HCT116 (cell line): ENCODE measurements at regions not wholly inside any gene's neighbourhood (a gene's known extent, or its start where the extent isn't known, plus 50 kb on each side); places are given as distances from the start of the nearest gene placed in this dataset.

Experiments
- ATAC-seq: fragments of 200-7000 bp; cut with Tn5 transposase; 2 replicates; pipeline ENCODE4 v1.9.1; 2020; ENCODE audit warnings: mild to moderate bottlenecking, moderate library complexity
- BruUV-seq: library from RNA; stranded (reverse); fragments of 400-500 nt; replicated peaks from 2 replicates; lab custom pipeline; 2021; lab: Mats Ljungman, UMichigan
- CTCF ChIA-PET: fragments of 300-600 bp; sonication (Branson Sonifier 250); formaldehyde crosslinking; loops from one replicate; lab custom pipeline; 2021; ENCODE audit warnings: antibody characterized with exemption; lab: Charles Lee
- POLR2A ChIA-PET: fragments of 300-600, 350-600 bp; sonication (Branson Sonifier 250); formaldehyde crosslinking; loops from one replicate; lab custom pipeline; 2021; ENCODE audit warnings: antibody characterized with exemption; lab: Charles Lee
- RAD21 ChIA-PET, 2 experiments: fragments of 300-600 bp; sonication (Branson Sonifier 250); formaldehyde crosslinking; loops; one replicate each; lab custom pipeline; 2023; ENCODE audit warnings: low total read pairs in 2 of 2; ENCODE audit not compliant: uncharacterized antibody in 2 of 2, unreplicated experiment in 2 of 2, low non-redundant PET in 1 of 2; lab: Charles Lee
- DNase-seq: peaks from one replicate; pipeline ENCODE4 v3.0.0-alpha.2; 2010; ENCODE audit warnings: low read depth, low spot score
- H2AFZ ChIP-seq: fragments of 200-600 bp; shearing (Covaris generic), sonication (generic); 2 replicates; pipeline ENCODE4 v1.6.1; 2017; ENCODE audit warnings: low read depth, mixed run types, mixed read lengths, antibody characterized with exemption, low read length; ENCODE audit not compliant: poor library complexity, severe bottlenecking
- H3K27ac ChIP-seq: 2 replicates; pipeline ENCODE4 v1.5.1; 2012; ENCODE audit warnings: low read depth, low read length
- H3K27me3 ChIP-seq: fragments of 200-600 bp; sonication (generic); 2 replicates; pipeline ENCODE4 v1.6.1; 2016; ENCODE audit warnings: mixed run types, low read length, mixed read lengths; ENCODE audit not compliant: insufficient read depth
- H3K36me3 ChIP-seq, 2 experiments: fragments of 200-500 bp in 1 of 2; fragments of 200-600 bp in 1 of 2; sonication (Bioruptor generic) in 1 of 2; sonication (generic) in 1 of 2; 2 replicates each; pipeline versions ENCODE4 v1.5.1 to v1.6.1; 2014 to 2016; ENCODE audit warnings: low read length in 2 of 2, inconsistent platforms in 1 of 2, mixed read lengths in 1 of 2, mixed run types in 1 of 2; ENCODE audit not compliant: insufficient read depth in 2 of 2, control insufficient read depth in 1 of 2
- H3K4me1 ChIP-seq, 2 experiments: fragments of 200-600 bp in 1 of 2; sonication (generic) in 1 of 2; 2 replicates each; pipeline versions ENCODE4 v1.5.1 to v1.6.1; 2012 to 2017; ENCODE audit warnings: low read length in 2 of 2, inconsistent platforms in 1 of 2, mild to moderate bottlenecking in 1 of 2, mixed read lengths in 1 of 2, mixed run types in 1 of 2, moderate library complexity in 1 of 2; ENCODE audit not compliant: insufficient read depth in 2 of 2, control insufficient read depth in 1 of 2
- H3K4me2 ChIP-seq: fragments of 200-600 bp; sonication (generic); 2 replicates; pipeline ENCODE4 v1.6.1; 2017; ENCODE audit warnings: mixed run types, low read length, mixed read lengths
- H3K4me3 ChIP-seq, 2 experiments: fragments of 200-600 bp in 1 of 2; sonication (generic) in 1 of 2; replicated peaks in 1 of 2; 2 replicates each; pipeline ENCODE4 v1.5.1; 2011 to 2016; ENCODE audit warnings: low read length in 2 of 2, control low read depth in 1 of 2, low read depth in 1 of 2, mild to moderate bottlenecking in 1 of 2, mixed read lengths in 1 of 2, mixed run types in 1 of 2
- H3K79me2 ChIP-seq: fragments of 200-600 bp; sonication (generic); 2 replicates; pipeline ENCODE4 v1.6.1; 2017; ENCODE audit warnings: mild to moderate bottlenecking, mixed run types, low read length, moderate library complexity, mixed read lengths; ENCODE audit not compliant: insufficient read depth
- H3K9ac ChIP-seq: fragments of 200-600 bp; sonication (generic); 2 replicates; pipeline ENCODE4 v1.6.1; 2016; ENCODE audit warnings: low read length, mixed read lengths
- H3K9me2 ChIP-seq: fragments of 200-600 bp; sonication (generic), shearing (Covaris generic); 2 replicates; pipeline ENCODE4 v1.6.1; 2017; ENCODE audit warnings: mixed run types, mild to moderate bottlenecking, moderate library complexity; ENCODE audit not compliant: insufficient read depth
- H3K9me3 ChIP-seq, 2 experiments: fragments of 200-500 bp in 1 of 2; fragments of 200-600 bp in 1 of 2; sonication (Bioruptor generic) in 1 of 2; sonication (generic) in 1 of 2; 2 replicates each; pipeline ENCODE4 v1.6.1; 2014 to 2017; ENCODE audit warnings: low read length in 2 of 2, mixed read lengths in 2 of 2, inconsistent platforms in 1 of 2, low read depth in 1 of 2, mild to moderate bottlenecking in 1 of 2, mixed run types in 1 of 2, moderate library complexity in 1 of 2; ENCODE audit not compliant: control insufficient read depth in 1 of 2, insufficient read depth in 1 of 2
- H4K20me1 ChIP-seq: fragments of 200-600 bp; sonication (generic), shearing (Covaris generic); 2 replicates; pipeline ENCODE4 v1.6.1; 2017; ENCODE audit warnings: mixed run types, mild to moderate bottlenecking, moderate library complexity; ENCODE audit not compliant: insufficient read depth
- ATF3 ChIP-seq: IDR thresholded peaks from 2 replicates; pipeline ENCODE4 v1.6.1; 2012
- CBX3 ChIP-seq: IDR thresholded peaks from 2 replicates; pipeline ENCODE4 v1.6.1; 2012; ENCODE audit warnings: low read depth
- CEBPB ChIP-seq: IDR thresholded peaks from 2 replicates; pipeline ENCODE4 v1.6.1; 2012; ENCODE audit warnings: low read depth
- CTCF ChIP-seq, 3 experiments: fragments of 200-600 bp in 1 of 3; sonication (generic) in 1 of 3; IDR thresholded peaks in 2 of 3; conservative IDR thresholded peaks in 1 of 3; 2 replicates each; pipeline ENCODE4 v1.5.1; 2012 to 2017; ENCODE audit warnings: low read depth in 2 of 3, low read length in 2 of 3, antibody characterized with exemption in 1 of 3, borderline replicate concordance in 1 of 3, control low read depth in 1 of 3, mild to moderate bottlenecking in 1 of 3, mixed read lengths in 1 of 3, mixed run types in 1 of 3, moderate library complexity in 1 of 3; ENCODE audit not compliant: insufficient read depth in 1 of 3
- ELF1 ChIP-seq: IDR thresholded peaks from 2 replicates; pipeline ENCODE4 v1.6.1; 2012; ENCODE audit warnings: low read depth, borderline replicate concordance
- EZH2 ChIP-seq: fragments of 200-600 bp; sonication (generic); IDR thresholded peaks from 2 replicates; pipeline ENCODE4 v1.6.1; 2017; ENCODE audit warnings: antibody characterized with exemption, mixed run types
- EZH2phosphoT487 ChIP-seq: fragments of 200-600 bp; IDR thresholded peaks from 2 replicates; pipeline ENCODE4 v1.6.1; 2018; ENCODE audit warnings: antibody characterized with exemption, borderline replicate concordance
- JUND ChIP-seq: IDR thresholded peaks from 2 replicates; pipeline ENCODE4 v1.6.1; 2012
- POLR2A ChIP-seq: IDR thresholded peaks from 2 replicates; pipeline ENCODE4 v1.7.0; 2011; ENCODE audit warnings: borderline replicate concordance; ENCODE audit not compliant: insufficient read depth, insufficient read length; ENCODE audit errors: extremely low read depth
- POLR2AphosphoS5 ChIP-seq: IDR thresholded peaks from 2 replicates; pipeline ENCODE4 v1.6.1; 2011; ENCODE audit warnings: mild to moderate bottlenecking, low read depth, low read length, moderate library complexity
- RAD21 ChIP-seq: IDR thresholded peaks from 2 replicates; pipeline ENCODE4 v1.6.1; 2012; ENCODE audit warnings: low read depth, mild to moderate bottlenecking
- SIN3A ChIP-seq: IDR thresholded peaks from 2 replicates; pipeline ENCODE4 v1.6.1; 2012; ENCODE audit warnings: low read depth
- SP1 ChIP-seq: IDR thresholded peaks from 2 replicates; pipeline ENCODE4 v1.6.1; 2012; ENCODE audit warnings: low read depth
- SRF ChIP-seq: IDR thresholded peaks from 2 replicates; pipeline ENCODE4 v1.6.1; 2012; ENCODE audit warnings: low read depth
- YY1 ChIP-seq: IDR thresholded peaks from 2 replicates; pipeline ENCODE4 v1.6.1; 2011; ENCODE audit warnings: low read length, low read depth, moderate library complexity, mild to moderate bottlenecking; ENCODE audit not compliant: insufficient replicate concordance; ENCODE audit errors: extremely low read depth
- ZBTB33 ChIP-seq: IDR thresholded peaks from 2 replicates; pipeline ENCODE4 v1.6.1; 2011; ENCODE audit warnings: mild to moderate bottlenecking, low read length, moderate library complexity; ENCODE audit not compliant: insufficient replicate concordance; ENCODE audit errors: extremely low read depth
- ZFX ChIP-seq: fragments of 450-650 bp; IDR thresholded peaks from 2 replicates; pipeline ENCODE4 v1.6.1; 2017
- ZNF274 ChIP-seq: fragments of 200-500 bp; sonication (Bioruptor generic); IDR thresholded peaks from 2 replicates; pipeline ENCODE4 v1.6.1; 2014; ENCODE audit warnings: mild to moderate bottlenecking, low read depth, low read length, inconsistent platforms
- intact Hi-C: fragments of 100-400 bp; cut with micrococcal nuclease; formaldehyde crosslinking; loops from 2 replicates; pipeline ENCODE4 v1.10.0; 2022
- TF ChIP-seq, protein P1 (sequence below): IDR thresholded peaks from 2 replicates; pipeline ENCODE4 v1.6.1; 2012; ENCODE audit warnings: low read depth

- ChIA-PET CTCF (no interaction called here), RAD21 (no interaction called here), POLR2A (no interaction called here)
- BruUV-seq: no TSS peak
- no peaks in the 10 kb centered on the region for H3K4me1 ChIP-seq
- no peak overlapping the region for H3K4me2 ChIP-seq
- no peak for DNase-seq
- H3K27me3 ChIP-seq: no peaks in the 10 kb centered on the region
- no peak overlapping the region for H2AFZ ChIP-seq
- TF ChIP-seq EZH2phosphoT487 (no peak), POLR2AphosphoS5 (no peak), POLR2A (no peak), SIN3A (no peak), EZH2 (no peak), CBX3 (no peak), SP1 (no peak), ZFX (no peak), SRF (no peak), YY1 (no peak), ATF3 (no peak), JUND (no peak), ZNF274 (no peak), CEBPB (no peak), RAD21 (no peak), ZBTB33 (no peak), CTCF (IDR thresholded peaks at IDR 0.05 in 2 of 3, conservative IDR thresholded peaks at IDR 0.05 in 1 of 3; ENCODE audit: borderline replicate concordance in 1 of 3, insufficient read depth in 1 of 3, low read depth in 2 of 3, low read length in 2 of 3) (no peak), ELF1 (no peak)
- TF ChIP-seq, protein P1, sequence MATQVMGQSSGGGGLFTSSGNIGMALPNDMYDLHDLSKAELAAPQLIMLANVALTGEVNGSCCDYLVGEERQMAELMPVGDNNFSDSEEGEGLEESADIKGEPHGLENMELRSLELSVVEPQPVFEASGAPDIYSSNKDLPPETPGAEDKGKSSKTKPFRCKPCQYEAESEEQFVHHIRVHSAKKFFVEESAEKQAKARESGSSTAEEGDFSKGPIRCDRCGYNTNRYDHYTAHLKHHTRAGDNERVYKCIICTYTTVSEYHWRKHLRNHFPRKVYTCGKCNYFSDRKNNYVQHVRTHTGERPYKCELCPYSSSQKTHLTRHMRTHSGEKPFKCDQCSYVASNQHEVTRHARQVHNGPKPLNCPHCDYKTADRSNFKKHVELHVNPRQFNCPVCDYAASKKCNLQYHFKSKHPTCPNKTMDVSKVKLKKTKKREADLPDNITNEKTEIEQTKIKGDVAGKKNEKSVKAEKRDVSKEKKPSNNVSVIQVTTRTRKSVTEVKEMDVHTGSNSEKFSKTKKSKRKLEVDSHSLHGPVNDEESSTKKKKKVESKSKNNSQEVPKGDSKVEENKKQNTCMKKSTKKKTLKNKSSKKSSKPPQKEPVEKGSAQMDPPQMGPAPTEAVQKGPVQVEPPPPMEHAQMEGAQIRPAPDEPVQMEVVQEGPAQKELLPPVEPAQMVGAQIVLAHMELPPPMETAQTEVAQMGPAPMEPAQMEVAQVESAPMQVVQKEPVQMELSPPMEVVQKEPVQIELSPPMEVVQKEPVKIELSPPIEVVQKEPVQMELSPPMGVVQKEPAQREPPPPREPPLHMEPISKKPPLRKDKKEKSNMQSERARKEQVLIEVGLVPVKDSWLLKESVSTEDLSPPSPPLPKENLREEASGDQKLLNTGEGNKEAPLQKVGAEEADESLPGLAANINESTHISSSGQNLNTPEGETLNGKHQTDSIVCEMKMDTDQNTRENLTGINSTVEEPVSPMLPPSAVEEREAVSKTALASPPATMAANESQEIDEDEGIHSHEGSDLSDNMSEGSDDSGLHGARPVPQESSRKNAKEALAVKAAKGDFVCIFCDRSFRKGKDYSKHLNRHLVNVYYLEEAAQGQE: no peak
- TF ChIP-seq, all 23 proteins: peak for 0
- Histone ChIP-seq H3K9me3 (no peaks in the 10 kb centered on the region), H3K36me3 (no peaks in the 10 kb centered on the region), H3K79me2 (no peaks in the 10 kb centered on the region), H3K4me3 (no peak overlapping the region), H3K27ac (no peak overlapping the region), H3K9ac (no peak overlapping the region), H3K9me2 (no peaks in the 10 kb centered on the region), H4K20me1 (no peaks in the 10 kb centered on the region)
- ATAC-seq: no peak
- intact Hi-C loops: no loop called here
Observed at GRCh38 chr20:52012079-52012478, 179.5 kb downstream of the ZFP64 start.
